Uterus (tissue), 3 donors: ENCODE measurements at regions not wholly inside any gene's neighbourhood (a gene's known extent, or its start where the extent isn't known, plus 50 kb on each side); places are given as distances from the start of the nearest gene placed in this dataset.

ENCODE experiments used
- DNase-seq, 2 donors: peaks; one replicate each; pipeline ENCODE4 v3.0.0-alpha.2; 2019 to 2020
- H3K27ac ChIP-seq, 2 donors: fragments of 200-600 bp; sonication (generic); 1 replicate in 1 of 2; 2 replicates in 1 of 2; pipeline ENCODE4 v1.5.1; 2016 to 2018
- H3K27me3 ChIP-seq, 2 donors: fragments of 200-600 bp; sonication (generic); one replicate each; pipeline ENCODE4 v1.5.1; 2018 to 2019; ENCODE audit warnings: control low read depth in 1 of 2
- H3K36me3 ChIP-seq, 2 donors: fragments of 200-600 bp; sonication (generic); one replicate each; pipeline ENCODE4 v1.5.1; 2019; ENCODE audit warnings: control low read depth in 1 of 2
- H3K4me1 ChIP-seq, 2 donors: fragments of 200-600 bp; sonication (generic); one replicate each; pipeline ENCODE4 v1.5.1; 2018 to 2019; ENCODE audit warnings: control low read depth in 1 of 2
- H3K4me3 ChIP-seq, 2 donors: fragments of 200-600 bp; sonication (generic); 1 replicate in 1 of 2; 2 replicates in 1 of 2; pipeline ENCODE4 v1.5.1; 2018 to 2019; ENCODE audit warnings: mild to moderate bottlenecking in 1 of 2
- H3K9me3 ChIP-seq, 2 donors: fragments of 200-600 bp; sonication (generic); one replicate each; pipeline ENCODE4 v1.5.1; 2019; ENCODE audit warnings: control low read depth in 1 of 2
- POLR2A ChIP-seq, 2 donors: fragments of 450-650 bp; IDR thresholded peaks; one replicate each; pipeline ENCODE4 v1.6.1; 2016; ENCODE audit warnings: antibody characterized with exemption in 2 of 2, mild to moderate bottlenecking in 1 of 2, moderate library complexity in 1 of 2
- intact Hi-C: fragments of 100-400 bp; cut with DNase I; formaldehyde crosslinking; loops from one replicate; pipeline ENCODE4 v1.15.1; 2023; ENCODE audit warnings: low total_unique reads
- TF ChIP-seq, protein P1 (sequence below), 4 experiments: fragments of 200-600 bp in 2 of 4; fragments of 450-650 bp in 2 of 4; sonication (generic) in 2 of 4; IDR thresholded peaks; one replicate each; pipeline ENCODE4 v1.5.1; 2016 to 2019; ENCODE audit warnings: antibody characterized with exemption in 4 of 4, mild to moderate bottlenecking in 2 of 4, moderate library complexity in 1 of 4
- donor health status: DM: yes; HTN: yes; CAD: no.

DNA sequence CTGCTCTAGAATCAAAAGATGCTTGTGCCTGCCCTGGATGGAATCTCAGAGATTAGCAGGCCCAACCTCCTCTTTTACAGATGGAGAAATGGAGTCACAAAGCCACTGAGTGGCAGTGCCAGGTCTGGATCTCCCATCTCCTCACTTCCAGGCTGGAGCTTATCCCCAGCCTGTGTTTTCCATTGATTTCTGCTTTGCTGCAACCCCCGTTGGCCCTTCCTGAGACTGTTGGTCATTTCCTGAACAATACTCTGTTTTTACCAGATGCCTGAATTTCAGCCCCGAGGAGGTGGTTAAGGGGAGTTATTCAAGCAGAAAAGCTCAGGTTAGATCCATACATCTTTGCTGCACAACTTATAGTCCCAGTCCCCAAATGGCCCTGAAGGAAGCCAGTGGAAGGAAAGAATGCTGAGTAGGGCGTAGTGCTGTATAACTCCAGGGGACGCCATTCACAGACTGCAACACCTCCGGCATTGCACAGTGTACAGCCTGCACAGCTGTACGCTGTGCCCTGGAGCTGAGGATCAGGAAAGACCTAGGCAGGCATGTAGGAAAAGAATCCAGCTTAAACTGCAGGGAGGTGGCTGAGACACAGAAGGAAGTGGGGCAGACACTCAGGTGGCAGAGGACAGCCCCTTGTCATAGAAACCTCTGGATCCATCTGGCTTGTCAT lies 77.5 kb downstream of the RPLP1 start:
- Histone ChIP-seq H3K4me1 (no peaks in the 10 kb centered on the region), H3K4me3 (no peak overlapping the region), H3K27ac (no peak overlapping the region), H3K27me3 (no peaks in the 10 kb centered on the region), H3K36me3 (no peaks in the 10 kb centered on the region), H3K9me3 (no peaks in the 10 kb centered on the region)
- TF ChIP-seq POLR2A (IDR thresholded peaks at IDR 0.05): no peak
- TF ChIP-seq, protein P1, sequence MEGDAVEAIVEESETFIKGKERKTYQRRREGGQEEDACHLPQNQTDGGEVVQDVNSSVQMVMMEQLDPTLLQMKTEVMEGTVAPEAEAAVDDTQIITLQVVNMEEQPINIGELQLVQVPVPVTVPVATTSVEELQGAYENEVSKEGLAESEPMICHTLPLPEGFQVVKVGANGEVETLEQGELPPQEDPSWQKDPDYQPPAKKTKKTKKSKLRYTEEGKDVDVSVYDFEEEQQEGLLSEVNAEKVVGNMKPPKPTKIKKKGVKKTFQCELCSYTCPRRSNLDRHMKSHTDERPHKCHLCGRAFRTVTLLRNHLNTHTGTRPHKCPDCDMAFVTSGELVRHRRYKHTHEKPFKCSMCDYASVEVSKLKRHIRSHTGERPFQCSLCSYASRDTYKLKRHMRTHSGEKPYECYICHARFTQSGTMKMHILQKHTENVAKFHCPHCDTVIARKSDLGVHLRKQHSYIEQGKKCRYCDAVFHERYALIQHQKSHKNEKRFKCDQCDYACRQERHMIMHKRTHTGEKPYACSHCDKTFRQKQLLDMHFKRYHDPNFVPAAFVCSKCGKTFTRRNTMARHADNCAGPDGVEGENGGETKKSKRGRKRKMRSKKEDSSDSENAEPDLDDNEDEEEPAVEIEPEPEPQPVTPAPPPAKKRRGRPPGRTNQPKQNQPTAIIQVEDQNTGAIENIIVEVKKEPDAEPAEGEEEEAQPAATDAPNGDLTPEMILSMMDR (IDR thresholded peaks at IDR 0.05): no peak
- intact Hi-C loops: no loop called here
- no peak for DNase-seq

DNA sequence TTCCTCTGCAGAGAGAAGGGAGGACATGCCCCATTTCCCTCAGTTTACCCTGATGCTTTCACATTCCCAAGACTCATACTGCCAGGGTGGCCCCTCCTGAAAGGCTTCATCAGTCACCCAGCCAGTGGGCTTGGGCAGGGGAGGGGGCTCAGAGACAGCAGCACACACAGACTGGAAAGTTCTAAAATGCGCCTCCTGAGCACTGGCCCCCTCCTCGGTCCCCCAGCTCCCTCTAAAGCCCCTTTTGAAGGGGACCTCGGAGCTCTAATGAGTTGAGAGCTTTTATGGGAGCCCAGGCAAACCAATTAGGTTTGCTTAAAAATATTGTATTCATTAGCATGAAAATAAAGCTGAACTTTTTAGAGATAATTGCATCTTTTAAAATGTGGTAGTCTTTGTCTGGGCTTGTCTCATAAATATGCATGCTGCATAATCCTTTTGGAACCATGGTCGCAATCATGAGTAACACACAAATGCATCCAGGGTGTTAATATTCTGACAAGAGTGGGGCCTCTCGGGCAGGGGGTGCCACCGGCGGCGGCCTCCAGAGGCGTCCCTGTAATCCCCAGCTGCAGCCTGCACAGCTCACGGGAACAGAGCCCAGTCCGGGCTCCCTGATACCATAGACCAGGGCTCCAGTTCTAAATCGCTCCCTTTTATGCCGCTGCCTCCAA lies 78.5 kb downstream of the RPLP1 start:
- Histone ChIP-seq H3K27me3 (no peaks in the 10 kb centered on the region), H3K27ac (no peak overlapping the region), H3K4me3 (no peak overlapping the region), H3K4me1 (no peaks in the 10 kb centered on the region), H3K36me3 (no peaks in the 10 kb centered on the region), H3K9me3 (no peaks in the 10 kb centered on the region)
- DNase-seq: no peak
- intact Hi-C loops: no loop called here
- TF ChIP-seq, protein P1 (IDR thresholded peaks at IDR 0.05): no peak
- TF ChIP-seq POLR2A (IDR thresholded peaks at IDR 0.05): no peak

DNA sequence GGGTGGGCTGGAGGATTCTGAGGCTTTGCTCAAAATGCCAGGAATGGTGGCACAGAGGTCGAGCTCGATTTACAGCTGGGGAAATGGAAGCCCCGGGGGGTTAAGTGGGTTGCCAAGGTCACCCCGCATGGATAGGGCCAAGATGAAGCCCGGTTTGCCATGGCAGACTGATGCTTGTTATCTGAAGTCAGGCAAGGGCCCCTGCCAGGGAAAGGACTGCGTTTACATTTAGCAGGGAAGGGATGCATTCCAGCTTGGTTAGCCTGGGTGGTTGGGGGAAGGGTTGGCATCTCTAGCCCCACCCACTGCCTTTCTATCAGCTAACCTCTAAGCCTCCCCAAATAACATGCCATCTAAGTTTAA lies 79.0 kb downstream of the RPLP1 start:
- no peak for DNase-seq
- no peaks in the 10 kb centered on the region for H3K4me1 ChIP-seq
- no peaks in the 10 kb centered on the region for H3K9me3 ChIP-seq
- H3K36me3 ChIP-seq: no peaks in the 10 kb centered on the region
- no peak overlapping the region for H3K4me3 ChIP-seq
- no peak overlapping the region for H3K27ac ChIP-seq
- no peaks in the 10 kb centered on the region for H3K27me3 ChIP-seq
- intact Hi-C loops: no loop called here
- TF ChIP-seq, protein P1 (IDR thresholded peaks at IDR 0.05): no peak
- TF ChIP-seq POLR2A (IDR thresholded peaks at IDR 0.05): no peak

DNA sequence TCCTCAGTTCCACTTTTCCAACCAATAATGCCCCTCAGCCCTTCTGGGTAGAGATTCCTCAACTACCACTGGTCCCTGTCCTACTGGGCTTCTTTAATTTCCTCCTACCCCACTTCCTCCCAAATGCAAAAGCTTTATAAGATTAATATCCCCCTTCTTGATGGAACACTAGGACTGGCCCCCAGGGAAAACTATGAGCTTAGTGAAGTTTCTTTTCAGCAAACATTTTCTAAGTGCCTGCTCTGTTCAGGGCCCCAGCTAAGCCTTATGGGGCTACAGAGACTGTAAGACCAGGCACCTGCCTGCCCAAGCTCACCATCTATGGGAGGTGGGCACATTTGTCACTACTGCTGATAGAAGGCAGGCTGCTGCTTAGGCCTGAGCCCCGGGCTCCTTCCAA lies 79.4 kb downstream of the RPLP1 start:
- DNase-seq: no peak
- intact Hi-C loops: no loop called here
- TF ChIP-seq, protein P1 (IDR thresholded peaks at IDR 0.05): no peak
- no peak for TF ChIP-seq POLR2A (IDR thresholded peaks at IDR 0.05)

DNA sequence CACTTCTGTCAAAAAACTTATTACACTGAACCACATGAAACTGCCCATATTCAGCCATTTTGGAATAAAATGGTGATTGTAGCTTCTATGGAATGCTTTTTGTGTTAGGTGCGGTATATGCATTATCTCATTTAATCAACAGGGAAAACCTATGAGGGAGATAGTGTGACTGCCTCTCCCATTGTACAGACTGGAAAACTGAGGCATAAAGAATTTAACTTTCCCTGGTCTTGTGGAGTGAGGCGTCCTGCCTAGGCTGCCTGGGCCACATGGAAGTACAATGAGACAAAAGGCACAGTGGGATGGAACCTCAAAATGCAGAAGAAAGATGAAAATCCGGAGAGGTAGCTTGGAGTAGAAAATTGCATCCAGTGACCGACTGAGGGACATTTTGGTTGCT lies 80.2 kb downstream of the RPLP1 start:
- intact Hi-C loops: no loop called here
- no peaks in the 10 kb centered on the region for H3K27me3 ChIP-seq
- TF ChIP-seq, protein P1 (IDR thresholded peaks at IDR 0.05): no peak
- no peak for TF ChIP-seq POLR2A (IDR thresholded peaks at IDR 0.05)
- no peaks in the 10 kb centered on the region for H3K4me1 ChIP-seq
- H3K4me3 ChIP-seq: no peak overlapping the region
- H3K36me3 ChIP-seq: no peaks in the 10 kb centered on the region
- no peaks in the 10 kb centered on the region for H3K9me3 ChIP-seq
- H3K27ac ChIP-seq: no peak overlapping the region
- no peak for DNase-seq

More for the DNA sequence above, 79.4 kb downstream of the RPLP1 start:
- Histone ChIP-seq H3K36me3 (no peaks in the 10 kb centered on the region), H3K9me3 (no peaks in the 10 kb centered on the region), H3K27me3 (no peaks in the 10 kb centered on the region), H3K27ac (no peak overlapping the region), H3K4me3 (no peak overlapping the region), H3K4me1 (no peaks in the 10 kb centered on the region)
